Upper lobe of left lung (tissue), 6 donors: ENCODE measurements at regions not wholly inside any gene's neighbourhood (a gene's known extent, or its start where the extent isn't known, plus 50 kb on each side); places are given as distances from the start of the nearest gene placed in this dataset.
"Not testable (repeated sequence)": the region's sequence is repeated elsewhere in the genome, so short reads cannot be mapped to it uniquely, and the experiment has no call there.

Experiments
- ATAC-seq, 2 donors: fragments of 200-7000 bp; cut with Tn5 transposase; one replicate each; pipeline ENCODE4 v1.9.1; 2022; ENCODE audit warnings: mild to moderate bottlenecking in 2 of 2, moderate library complexity in 2 of 2; ENCODE audit not compliant: low FRiP score in 2 of 2
- DNase-seq, 2 donors: peaks; one replicate each; pipeline ENCODE4 v3.0.0-alpha.2; 2019 to 2020
- H3K27ac ChIP-seq, 4 donors: fragments of 200-600 bp; sonication (generic); one replicate each; pipeline ENCODE4 v1.5.1; 2016 to 2019
- H3K27me3 ChIP-seq, 4 donors: fragments of 200-600 bp; sonication (generic); one replicate each; pipeline ENCODE4 v1.5.1; 2017 to 2019
- H3K36me3 ChIP-seq, 4 donors: fragments of 200-600 bp; sonication (generic); one replicate each; pipeline ENCODE4 v1.5.1; 2016 to 2019
- H3K4me1 ChIP-seq, 4 donors: fragments of 200-600 bp; sonication (generic); one replicate each; pipeline ENCODE4 v1.5.1; 2018 to 2019
- H3K4me3 ChIP-seq, 4 donors: fragments of 200-600 bp; sonication (generic); one replicate each; pipeline ENCODE4 v1.5.1; 2017 to 2019; ENCODE audit warnings: mild to moderate bottlenecking in 2 of 4, moderate library complexity in 1 of 4
- H3K9me3 ChIP-seq, 4 donors: fragments of 200-600 bp; sonication (generic); one replicate each; pipeline ENCODE4 v1.5.1; 2018 to 2019
- CTCF ChIP-seq, 6 experiments: fragments of 450-650 bp in 4 of 6; fragments of 200-600 bp in 2 of 6; sonication (generic) in 2 of 6; IDR thresholded peaks; one replicate each; pipeline ENCODE4 v1.5.1; 2016 to 2019; ENCODE audit warnings: antibody characterized with exemption in 6 of 6
- EP300 ChIP-seq, 4 donors: sonication (generic); formaldehyde crosslinking; IDR thresholded peaks; one replicate each; pipeline ENCODE4 v1.5.1; 2017; ENCODE audit warnings: antibody characterized with exemption in 4 of 4, control low read depth in 2 of 4
- POLR2A ChIP-seq, 4 donors: fragments of 450-650 bp; IDR thresholded peaks; one replicate each; pipeline ENCODE4 v1.5.1; 2016 to 2017; ENCODE audit warnings: antibody characterized with exemption in 4 of 4, mild to moderate bottlenecking in 2 of 4
- POLR2AphosphoS5 ChIP-seq, 2 donors: sonication (generic); formaldehyde crosslinking; IDR thresholded peaks; one replicate each; pipeline ENCODE4 v1.5.1; 2017; ENCODE audit warnings: antibody characterized with exemption in 2 of 2
- WGBS, 2 donors: methylation state at CpG; one replicate each; pipeline ENCODE4 v1.1.5; 2017 to 2018; 5-methylcytosine and 5-hydroxymethylcytosine counted together
- donor health status: DM: no; HTN: no; CAD: no; lungs with moderate emphysema.
- donor health status: DM: no; HTN: yes; CAD: no; lungs with severe emphysema.

- ATAC-seq (no peak), DNase-seq (no peak)
- 57 to 59% methylated on average over 3 of the region's 3 CpGs for WGBS, 2 donors
Measured at GRCh38 chr18:1075322-1075721, 170.7 kb downstream of the ADCYAP1 start.

GRCh38 chr18:1075876-1076275 lies 171.2 kb downstream of the ADCYAP1 start:
- ATAC-seq (no peak), DNase-seq (no peak)
- no peak overlapping the region for H3K27ac ChIP-seq
- TF ChIP-seq EP300 (IDR thresholded peaks at IDR 0.05) (no peak), POLR2AphosphoS5 (IDR thresholded peaks at IDR 0.05) (no peak), POLR2A (IDR thresholded peaks at IDR 0.05) (no peak), CTCF (IDR thresholded peaks at IDR 0.05) (no peak)
- no peak overlapping the region for H3K4me3 ChIP-seq
- H3K27me3 ChIP-seq = no peaks in the 10 kb centered on the region
- H3K36me3 ChIP-seq = no peaks in the 10 kb centered on the region
- no peaks in the 10 kb centered on the region for H3K9me3 ChIP-seq
- H3K4me1 ChIP-seq = no peaks in the 10 kb centered on the region

More at GRCh38 chr18:1075322-1075721, 170.7 kb downstream of the ADCYAP1 start:
- Histone ChIP-seq H3K9me3 (no peaks in the 10 kb centered on the region), H3K27ac (no peak overlapping the region), H3K36me3 (no peaks in the 10 kb centered on the region), H3K4me3 (no peak overlapping the region), H3K4me1 (no peaks in the 10 kb centered on the region), H3K27me3 (no peaks in the 10 kb centered on the region)
- TF ChIP-seq CTCF (IDR thresholded peaks at IDR 0.05) (no peak), POLR2AphosphoS5 (IDR thresholded peaks at IDR 0.05) (no peak), POLR2A (IDR thresholded peaks at IDR 0.05) (no peak), EP300 (IDR thresholded peaks at IDR 0.05) (no peak)

GRCh38 chr18:1078301-1078700 lies 173.6 kb downstream of the ADCYAP1 start:
- no peak overlapping the region for H3K4me3 ChIP-seq
- no peaks in the 10 kb centered on the region for H3K4me1 ChIP-seq
- no peak overlapping the region for H3K27ac ChIP-seq
- ATAC-seq (no peak), DNase-seq (no peak)
- no peak for TF ChIP-seq POLR2AphosphoS5 (IDR thresholded peaks at IDR 0.05)
- TF ChIP-seq CTCF (IDR thresholded peaks at IDR 0.05) = no peak
- no peak for TF ChIP-seq POLR2A (IDR thresholded peaks at IDR 0.05)
- no peak for TF ChIP-seq EP300 (IDR thresholded peaks at IDR 0.05)
- H3K9me3 ChIP-seq = no peaks in the 10 kb centered on the region
- H3K36me3 ChIP-seq = no peaks in the 10 kb centered on the region
- H3K27me3 ChIP-seq = no peaks in the 10 kb centered on the region

DNA sequence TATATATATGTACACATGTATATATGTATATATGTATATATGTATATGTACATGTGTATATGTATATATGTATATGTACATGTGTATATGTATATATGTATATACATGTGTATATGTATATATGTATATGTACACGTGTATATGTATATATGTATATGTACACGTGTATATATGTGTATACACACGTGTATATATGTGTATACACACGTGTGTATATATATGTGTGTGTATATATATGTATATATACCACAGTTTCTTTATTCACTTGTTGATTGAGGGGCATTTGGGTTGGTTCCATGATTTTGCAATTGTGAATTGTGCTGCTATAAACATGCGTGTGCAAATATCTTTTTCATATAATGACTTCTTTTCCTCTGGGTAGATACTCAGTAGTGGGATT lies 179.0 kb downstream of the ADCYAP1 start:
- not testable (repeated sequence) for H3K9me3 ChIP-seq, DNase-seq, H3K36me3 ChIP-seq, H3K4me1 ChIP-seq, H3K27me3 ChIP-seq, H3K4me3 ChIP-seq, ATAC-seq, H3K27ac ChIP-seq
- 48 to 51% methylated on average over 5 of the region's 5 CpGs for WGBS, 2 donors

- Histone ChIP-seq H3K4me3 (no peak overlapping the region), H3K27ac (no peak overlapping the region), H3K4me1 (no peaks in the 10 kb centered on the region), H3K9me3 (peaks cover 0 to 10% (median 2%) of the 10 kb centered on the region in 4 donors), H3K36me3 (no peaks in the 10 kb centered on the region), H3K27me3 (no peaks in the 10 kb centered on the region)
- WGBS, 2 donors = 74 to 85% methylated on average over 1 of the region's 1 CpG
- no peak for TF ChIP-seq POLR2AphosphoS5 (IDR thresholded peaks at IDR 0.05)
- no peak for TF ChIP-seq POLR2A (IDR thresholded peaks at IDR 0.05)
- TF ChIP-seq CTCF (IDR thresholded peaks at IDR 0.05) = no peak
- TF ChIP-seq EP300 (IDR thresholded peaks at IDR 0.05) = no peak
- DNase-seq (no peak), ATAC-seq (no peak)
Measured at GRCh38 chr18:1090758-1091157, 186.1 kb downstream of the ADCYAP1 start.
